Activated CD4-positive, alpha-beta T cell treated with anti-CD3 and anti-CD28 coated beads, Interleukin-2, Interleukin-6, amounts not matched to agents 100 ng/mL and 50 ng/mL, durations not matched to agents 16 hours and 8 hours (primary cell): ENCODE measurements at regions not wholly inside any gene's neighbourhood (a gene's known extent, or its start where the extent isn't known, plus 50 kb on each side); places are given as distances from the start of the nearest gene placed in this dataset.
"Not testable (repeated sequence)": the region's sequence is repeated elsewhere in the genome, so short reads cannot be mapped to it uniquely, and the experiment has no call there.

Experiments
- DNase-seq: peaks from one replicate; pipeline ENCODE4 v3.0.0-alpha.2; 2020

DNA sequence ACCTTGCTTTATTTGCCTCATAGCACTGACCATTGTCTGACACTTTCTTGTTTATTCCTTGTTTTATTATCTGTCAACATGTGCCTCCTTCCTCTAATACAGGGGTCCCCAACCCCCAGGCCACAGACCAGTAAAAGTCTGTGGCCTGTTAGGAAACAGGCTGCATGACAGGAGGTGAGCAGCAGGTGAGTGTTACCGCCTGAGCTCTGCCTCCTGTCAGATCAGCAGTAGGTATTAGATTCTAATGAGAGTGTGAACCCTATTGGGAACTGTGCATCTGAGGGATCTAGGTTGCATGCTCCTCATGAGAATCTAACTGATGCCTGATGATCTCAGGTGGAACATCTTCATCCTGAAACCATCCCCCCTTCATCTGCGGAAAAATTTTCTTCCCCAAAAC lies 228.0 kb downstream of the HINT1 start:
- DNase-seq = no peak

DNA sequence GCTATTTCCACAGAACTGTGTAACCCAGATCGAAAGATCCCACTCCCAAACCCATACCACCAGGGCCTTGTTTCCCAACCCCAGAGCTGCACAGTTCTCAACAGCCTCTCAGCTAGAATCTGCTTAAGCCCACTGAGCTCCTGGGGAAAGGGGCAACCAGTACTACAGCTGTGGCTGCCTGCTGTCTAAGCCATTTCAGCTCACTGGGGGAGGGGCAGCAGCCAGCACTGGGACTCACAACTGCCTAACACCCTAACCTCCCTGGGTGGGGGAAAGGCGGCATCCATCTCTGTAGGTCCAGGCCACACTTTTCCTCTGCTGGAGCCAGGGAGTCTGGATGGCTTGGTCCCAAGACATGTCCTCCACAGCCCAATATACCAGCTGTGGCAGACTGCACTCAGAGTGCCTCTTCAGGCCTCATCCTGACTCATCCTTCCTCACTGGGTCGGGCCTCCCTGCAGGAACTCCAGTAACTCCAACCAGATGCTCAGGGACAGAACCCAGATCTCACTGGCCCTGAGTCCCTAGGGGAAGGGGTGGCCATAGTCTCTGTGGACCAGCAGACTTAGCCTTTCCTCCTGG lies 241.4 kb downstream of the HINT1 start:
- no peak for DNase-seq

DNA sequence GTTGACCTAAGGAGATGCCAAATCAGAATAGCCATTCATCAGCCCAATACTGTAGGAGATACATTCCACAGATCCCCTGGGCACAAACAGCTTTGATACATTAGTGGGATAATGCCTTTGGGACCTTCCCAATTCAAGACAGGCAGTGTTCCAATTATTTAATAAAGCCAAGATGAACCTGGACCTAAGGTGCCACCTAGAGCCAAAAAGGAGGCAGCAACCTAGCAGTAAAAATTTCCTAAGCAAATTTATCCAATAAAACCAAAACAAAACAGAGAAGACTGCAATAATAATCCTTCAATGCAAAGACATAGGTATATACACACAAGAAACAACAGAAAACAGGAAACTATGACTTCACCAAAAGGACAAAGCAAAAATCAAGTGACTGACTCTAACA lies 253.0 kb downstream of the HINT1 start:
- DNase-seq = no peak

DNA sequence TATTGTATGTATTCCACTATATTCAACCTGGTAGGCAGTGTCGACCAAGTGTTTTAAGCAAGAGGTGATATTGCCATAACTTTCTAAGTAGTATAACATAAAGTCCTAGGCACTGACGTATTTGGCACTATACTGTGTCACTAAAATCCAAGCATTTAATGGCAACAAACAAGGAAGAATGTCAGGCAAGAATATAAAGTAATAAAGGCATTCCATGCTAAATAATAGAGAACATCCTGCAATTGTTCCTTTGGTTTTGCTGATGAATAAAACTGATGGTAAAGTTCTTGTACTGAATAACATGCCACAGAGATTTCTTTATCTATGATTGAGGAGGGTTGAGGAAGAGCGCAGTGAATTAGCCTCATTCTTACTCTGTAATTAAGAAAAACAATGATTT lies 256.9 kb downstream of the HINT1 start:
- DNase-seq = no peak

DNA sequence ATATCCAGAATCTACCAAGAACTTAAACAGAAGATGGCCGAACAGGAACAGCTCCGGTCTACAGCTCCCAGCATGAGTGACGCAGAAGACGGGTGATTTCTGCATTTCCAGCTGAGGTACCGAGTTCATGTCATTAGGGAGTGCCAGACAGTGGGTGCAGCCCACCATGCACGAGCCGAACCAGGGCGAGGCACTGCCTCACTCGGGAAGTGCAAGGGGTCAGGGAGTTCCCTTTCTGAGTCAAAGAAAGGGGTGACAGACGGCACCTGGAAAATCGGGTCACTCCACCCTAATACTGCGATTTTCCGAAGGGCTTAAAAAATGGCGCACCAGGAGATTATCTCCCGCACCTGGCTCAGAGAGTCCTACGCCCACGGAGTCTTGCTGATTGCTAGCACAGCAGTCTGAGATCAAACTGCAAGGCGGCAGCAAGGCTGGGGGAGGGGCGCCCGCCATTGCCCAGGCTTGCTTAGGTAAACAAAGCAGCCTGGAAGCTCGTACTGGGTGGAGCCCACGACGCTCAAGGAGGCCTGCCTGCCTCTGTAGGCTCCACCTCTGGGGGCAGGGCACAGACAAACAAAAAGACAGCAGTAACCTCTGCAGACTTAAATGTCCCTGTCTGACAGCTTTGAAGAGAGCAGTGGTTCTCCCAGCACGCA lies 267.4 kb downstream of the HINT1 start:
- not testable (repeated sequence) for DNase-seq

DNA sequence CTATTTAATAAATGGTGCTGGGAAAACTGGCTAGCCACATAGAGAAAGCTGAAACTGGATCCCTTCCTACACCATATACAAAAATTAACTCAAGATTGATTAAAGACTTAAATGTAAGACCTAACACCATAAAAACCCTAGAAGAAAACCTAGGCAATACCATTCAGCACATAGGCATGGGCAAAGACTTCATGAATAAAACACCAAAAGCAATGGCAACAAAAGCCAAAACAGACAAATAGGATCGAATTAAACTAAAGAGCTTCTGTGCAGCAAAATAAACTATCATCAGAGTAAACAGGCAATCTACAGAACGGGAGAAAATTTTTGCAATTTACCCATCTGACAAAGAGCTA lies 267.9 kb downstream of the HINT1 start:
- not testable (repeated sequence) for DNase-seq

DNA sequence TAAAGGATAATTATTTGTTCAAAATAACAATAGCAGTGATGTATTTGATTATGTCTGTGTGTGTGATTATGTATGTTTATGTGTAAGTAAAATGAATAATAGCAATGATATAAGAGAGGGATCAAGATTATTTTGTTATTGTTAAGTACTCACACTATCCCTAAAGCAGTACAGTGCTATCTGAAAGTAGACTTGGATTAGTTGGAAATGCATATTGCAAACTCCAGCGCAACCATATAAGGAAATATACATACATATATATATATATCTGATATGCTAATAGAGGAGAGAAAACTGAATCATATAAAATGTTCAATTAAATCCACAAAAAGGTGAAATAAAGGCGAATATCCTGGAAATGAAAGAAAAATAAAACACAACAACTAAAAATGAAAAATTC lies 268.4 kb downstream of the HINT1 start:
- no peak for DNase-seq

DNA sequence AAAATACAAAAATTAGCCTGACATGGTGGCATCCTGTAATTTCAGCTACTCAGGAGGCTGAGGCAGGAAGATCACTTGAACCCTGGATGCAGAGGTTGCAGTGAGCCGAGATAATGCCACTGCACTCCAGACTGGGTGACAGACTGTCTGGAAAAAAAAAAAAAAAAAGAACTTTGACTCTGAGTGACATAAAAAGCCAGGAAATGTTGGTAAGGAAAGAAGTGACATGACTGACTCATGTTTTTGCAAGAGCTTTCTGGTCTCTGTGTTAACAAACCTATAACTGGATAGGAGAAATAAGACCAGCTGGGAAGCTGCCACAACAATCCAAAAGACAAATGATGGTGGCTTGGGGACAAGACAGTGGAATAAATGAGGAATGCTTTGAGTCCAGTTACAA lies 272.1 kb downstream of the HINT1 start:
- no peak for DNase-seq

DNA sequence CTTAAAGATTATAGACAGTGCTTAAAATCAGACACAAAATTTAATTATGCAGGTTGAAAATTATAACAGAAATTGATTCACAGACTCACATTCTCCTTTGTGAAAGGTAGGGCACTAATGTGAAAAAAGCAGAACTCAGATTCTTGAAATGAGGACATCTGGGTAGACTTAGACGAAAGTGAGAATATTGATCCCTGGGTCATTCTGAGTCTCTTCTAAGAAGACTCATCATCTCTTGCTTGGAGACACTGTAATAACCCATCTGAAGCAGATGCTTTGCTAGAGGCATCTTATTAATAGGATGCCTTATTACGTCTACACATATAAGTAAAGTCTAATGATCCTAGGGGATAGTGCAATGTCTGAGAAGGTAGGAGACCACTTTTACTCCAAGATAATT lies 274.4 kb downstream of the HINT1 start:
- no peak for DNase-seq

DNA sequence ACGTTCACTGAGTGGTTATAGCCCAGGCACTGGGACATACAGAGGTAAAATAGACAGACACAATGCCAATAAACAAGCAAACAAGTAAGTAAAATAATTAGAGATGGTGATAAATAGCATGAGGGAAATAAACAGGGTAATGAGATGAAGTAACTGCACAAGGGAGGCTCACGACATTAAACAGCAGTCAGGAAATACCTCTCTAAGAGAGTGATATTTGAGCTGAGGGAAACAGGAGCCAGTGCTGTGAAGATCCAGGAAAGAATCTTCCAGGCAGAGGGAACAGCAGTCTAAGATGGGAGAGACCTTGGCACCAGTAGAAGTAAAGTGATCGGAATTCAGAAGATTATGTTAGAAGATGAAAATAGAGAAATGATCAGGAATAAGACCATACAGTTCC lies 279.4 kb downstream of the HINT1 start:
- DNase-seq = no peak

DNA sequence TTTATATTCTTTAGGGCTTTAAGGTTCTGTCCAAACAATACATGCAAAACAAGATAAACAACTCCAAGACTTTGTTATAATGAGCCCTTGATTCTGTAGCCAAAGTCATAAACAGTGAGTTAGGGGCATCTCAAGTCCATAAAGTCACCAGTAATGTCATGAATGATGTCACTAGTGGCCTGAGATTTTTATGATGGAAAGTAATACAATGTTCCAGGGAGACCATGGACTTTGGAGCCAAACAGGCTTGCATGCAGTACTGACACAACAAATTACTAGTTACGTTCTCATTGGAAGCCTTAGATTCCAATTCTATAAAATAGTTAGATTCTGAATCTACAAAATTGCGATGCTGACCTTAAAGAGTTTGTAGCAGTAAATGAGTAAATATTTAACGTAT lies 280.0 kb downstream of the HINT1 start:
- DNase-seq = no peak

DNA sequence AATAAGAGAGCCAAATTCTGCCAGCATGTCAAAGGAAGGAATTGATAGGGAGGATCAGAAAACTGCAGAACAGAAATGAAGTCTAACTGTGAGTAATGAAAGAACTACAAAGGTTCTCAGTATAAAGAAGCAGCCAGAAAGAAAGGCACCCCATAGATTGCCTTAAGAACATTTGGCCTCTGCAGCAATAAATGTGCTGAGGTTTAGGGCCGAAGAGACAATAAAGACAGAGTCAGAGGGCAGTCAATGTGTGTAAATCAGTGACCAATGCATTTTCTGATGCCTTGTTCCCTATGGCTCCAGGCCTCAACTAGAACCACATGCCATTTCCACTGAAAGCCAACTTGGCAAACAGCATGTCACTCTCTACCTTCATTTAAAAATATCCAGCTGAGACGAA lies 281.0 kb downstream of the HINT1 start:
- no peak for DNase-seq

DNA sequence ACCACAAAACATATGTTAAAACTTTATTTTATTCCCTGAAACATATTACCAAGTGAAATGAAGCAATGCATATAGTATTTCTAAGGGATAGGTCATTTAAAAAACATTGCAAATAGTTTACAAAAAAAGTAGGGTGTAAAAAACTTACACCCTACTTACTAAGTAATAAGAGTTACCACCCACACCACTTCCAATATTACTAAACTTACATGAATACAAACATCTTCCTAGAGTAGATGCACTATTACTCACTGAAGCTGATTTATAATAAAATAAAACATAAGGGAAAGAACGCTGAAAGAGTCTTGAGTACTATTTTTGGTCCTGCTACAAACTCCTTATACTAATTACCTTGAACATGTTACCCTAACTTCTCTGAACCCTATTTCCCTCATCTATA lies 289.4 kb downstream of the HINT1 start:
- DNase-seq = no peak

DNA sequence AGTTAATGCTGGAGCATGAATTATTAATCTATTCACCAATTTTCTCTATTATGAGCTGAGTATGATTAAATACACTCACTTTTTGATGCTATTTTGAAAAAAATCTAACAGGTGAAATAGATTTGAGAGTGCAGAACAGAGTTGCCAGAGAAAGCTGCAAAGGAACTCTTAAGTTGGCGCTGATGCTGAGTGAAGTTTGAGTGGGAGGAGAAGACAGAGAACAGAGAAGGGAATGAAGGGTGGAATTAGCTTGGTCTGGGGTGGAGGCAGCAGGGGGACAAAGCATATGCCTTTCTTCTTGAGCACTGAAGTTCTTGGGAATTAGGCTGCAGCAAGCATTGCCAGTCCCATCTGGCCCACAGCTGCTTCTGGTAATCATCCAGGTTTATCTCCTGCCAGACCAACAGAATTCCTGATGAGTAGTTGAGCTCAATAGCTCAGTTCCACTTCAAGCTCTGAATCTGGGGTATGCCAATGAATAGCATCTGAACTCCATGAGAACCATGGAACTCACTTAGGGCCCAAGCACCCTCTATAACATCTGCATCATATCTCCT lies 290.1 kb downstream of the HINT1 start:
- DNase-seq = no peak

DNA sequence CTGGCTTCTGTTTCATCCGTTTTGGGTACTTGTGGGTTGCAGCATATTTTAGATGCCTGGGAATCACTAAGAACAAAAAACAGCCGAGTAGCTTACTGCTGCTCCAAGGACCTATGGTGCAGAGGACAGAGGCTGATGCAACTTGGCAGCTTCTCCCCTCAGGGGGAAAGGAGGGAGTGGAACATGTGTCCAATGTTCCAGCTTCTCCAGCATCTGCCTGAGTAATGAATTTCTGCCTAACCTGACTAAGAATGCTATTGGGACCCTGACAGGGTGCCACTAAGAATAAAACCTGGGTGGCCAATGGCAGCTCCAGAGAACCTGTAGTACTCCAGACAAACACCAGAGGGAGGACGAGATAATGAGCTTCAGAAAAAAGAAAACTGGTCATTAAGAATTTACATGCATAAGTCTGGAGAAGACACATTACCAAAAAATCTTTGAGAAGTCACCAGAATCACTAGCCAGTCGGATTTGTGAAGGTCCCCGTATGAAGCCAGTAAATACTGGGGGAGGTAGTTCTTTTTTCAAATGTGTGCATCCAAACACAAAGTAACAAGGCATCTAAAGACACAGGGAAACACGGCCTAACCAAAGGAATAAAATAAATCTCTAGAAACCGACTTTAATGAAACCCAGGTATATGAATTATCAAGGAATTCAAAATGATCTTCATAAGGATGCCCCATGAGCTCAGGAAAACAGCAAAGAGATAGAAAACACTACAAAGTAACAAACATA lies 293.5 kb downstream of the HINT1 start:
- peak; percentile 49 for DNase-seq

DNA sequence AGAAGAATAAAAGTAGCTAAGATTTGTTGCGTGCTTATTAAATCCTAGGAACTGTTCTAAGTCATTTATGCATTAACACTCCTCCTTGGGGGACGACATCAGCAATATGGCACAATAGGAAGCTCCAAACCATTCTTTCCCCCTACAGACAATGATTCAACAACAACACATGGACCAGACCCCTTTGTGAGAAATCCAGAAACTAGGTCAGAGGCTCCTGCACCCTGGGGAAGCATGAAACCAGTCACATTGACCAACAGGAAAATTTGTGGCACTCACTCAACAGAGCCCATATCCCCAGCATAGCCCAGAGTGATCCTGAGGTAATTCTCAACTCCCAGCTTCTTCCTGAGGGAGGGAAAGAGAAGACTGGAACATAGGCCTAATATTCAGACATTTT lies 294.4 kb downstream of the HINT1 start:
- DNase-seq = no peak

DNA sequence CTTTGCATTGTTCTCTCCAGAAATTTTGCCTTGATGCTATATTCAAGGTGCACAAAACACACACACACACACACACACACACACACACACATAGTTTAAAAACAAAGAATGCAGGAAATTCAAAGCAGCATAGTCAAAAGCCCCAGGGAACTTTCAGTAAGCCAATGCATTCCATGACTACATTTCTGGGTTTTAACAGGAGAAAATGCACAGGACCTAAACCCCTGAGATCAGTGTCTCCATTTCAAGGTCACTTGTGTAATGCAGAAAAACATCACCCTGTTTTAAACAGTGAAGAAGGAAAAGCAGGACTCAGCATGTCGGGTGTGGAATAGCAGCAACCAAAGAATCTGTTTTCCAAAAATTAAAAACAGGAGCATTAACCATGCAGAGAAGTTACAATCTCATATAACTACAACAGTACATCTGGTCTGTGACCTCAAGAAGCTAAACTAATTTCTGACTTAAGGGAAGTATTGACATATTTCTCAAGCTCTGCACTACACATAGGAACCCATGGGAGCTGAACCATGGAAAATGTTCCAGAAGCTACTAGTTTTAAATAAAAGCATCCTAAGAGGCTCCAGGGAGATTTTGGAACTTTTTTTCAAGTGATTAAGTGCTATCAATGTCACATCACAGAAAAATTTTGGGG lies 296.7 kb downstream of the HINT1 start:
- no peak for DNase-seq

DNA sequence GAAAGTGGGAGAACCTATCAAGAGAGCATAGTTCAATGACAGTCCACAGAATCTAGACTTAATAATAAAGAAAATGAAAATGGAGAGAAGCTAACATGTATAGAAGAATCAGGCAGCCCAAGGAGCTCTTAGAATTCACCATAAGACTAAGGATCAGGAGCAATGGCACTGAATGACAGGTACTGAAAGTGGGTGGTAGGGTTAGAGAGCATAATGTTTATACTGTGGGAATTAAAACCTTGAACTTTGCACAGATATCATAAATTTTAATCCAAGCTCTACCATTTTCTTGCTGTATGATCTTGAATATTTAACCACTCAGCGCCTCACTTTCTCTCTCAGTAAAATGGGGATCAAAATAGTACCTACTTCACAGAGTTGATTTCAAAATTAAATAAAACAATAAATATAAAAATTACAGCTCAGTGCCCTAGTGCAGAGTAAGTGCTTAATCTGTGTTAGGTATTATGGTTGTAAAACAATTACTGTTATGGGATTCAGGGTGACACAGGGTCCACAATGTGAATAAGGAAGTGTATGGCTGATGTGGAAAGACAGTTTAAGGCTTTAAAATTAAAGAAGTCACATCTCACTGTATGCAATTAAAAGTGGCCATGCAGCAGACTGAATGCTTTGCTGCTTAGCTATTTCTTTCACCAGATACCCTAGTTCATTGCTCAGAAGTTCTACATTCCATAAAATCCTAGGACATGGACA lies 319.8 kb downstream of the HINT1 start:
- no peak for DNase-seq

DNA sequence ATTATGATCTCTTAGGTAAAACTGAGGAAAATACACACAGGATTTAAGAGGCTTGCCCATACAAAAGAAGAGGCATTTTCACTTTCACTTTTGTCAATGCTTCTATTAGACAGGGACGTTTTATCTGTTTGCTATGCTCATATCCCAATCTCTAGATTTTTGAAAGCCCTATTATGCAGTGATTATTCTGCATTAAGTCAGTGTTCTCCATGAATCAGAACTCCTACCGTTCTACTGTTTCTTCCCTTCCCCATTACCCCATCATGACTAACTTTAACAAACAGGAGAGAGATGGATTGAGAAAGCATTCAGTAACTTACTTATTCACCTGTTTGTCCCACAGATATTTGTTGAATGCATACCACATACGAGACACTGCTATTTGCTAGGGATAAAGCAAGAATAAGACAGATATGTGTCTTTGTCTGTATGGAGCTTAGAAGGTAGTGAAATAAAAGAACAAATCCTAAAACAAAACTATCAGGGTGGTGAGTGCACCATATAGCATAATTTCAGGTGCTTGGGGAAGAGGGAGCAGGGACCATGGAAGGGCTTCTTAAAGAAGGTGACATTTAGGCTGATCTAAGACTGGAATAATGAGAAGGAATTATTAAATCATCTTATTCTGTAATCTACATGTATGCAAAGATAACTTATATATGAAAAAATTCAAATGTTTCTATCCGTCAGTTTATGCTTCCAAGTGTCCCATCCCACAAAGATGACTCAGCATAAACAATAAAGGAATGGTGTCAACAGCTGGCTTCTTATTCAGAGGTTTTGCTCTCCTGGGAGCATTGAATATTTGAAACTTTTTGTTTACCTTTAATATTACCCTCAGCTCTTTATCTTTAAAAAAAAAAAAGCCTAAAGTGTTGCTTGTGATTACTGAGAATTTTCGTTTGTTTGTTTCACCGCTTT lies 328.1 kb downstream of the HINT1 start:
- DNase-seq = no peak

DNA sequence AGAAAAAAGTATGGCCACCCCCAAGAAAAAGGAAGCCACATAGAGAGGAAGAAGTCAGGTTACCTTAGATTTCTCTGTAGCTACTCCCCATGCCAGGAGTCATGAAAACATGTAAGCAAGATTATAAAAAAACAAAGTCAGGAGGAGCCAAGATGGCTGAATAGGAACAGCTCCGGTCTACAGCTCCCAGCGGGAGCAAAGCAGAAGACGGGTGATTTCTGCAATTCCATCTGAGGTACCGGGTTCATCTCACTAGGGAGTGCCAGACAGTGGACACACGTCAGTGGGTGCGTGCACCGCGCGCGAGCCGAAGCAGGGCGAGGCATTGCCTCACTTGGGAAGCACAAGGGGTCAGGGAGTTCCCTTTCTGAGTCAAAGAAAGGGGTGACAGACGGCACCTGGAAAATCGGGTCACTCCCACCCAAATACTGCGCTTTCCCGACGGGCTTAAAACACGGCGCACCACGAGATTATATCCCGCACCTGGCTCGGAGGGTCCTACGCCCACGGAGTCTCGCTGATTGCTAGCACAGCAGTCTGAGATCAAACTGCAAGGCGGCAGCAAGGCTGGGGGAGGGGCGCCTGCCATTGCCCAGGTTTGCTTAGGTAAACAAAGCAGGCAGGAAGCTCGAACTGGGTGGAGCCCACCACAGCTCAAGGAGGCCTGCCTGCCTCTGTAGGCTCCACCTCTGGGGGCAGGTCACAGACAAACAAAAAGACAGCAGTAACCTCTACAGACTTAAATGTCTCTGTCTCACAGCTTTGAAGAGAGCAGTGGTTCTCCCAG lies 347.3 kb downstream of the HINT1 start:
- not testable (repeated sequence) for DNase-seq

DNA sequence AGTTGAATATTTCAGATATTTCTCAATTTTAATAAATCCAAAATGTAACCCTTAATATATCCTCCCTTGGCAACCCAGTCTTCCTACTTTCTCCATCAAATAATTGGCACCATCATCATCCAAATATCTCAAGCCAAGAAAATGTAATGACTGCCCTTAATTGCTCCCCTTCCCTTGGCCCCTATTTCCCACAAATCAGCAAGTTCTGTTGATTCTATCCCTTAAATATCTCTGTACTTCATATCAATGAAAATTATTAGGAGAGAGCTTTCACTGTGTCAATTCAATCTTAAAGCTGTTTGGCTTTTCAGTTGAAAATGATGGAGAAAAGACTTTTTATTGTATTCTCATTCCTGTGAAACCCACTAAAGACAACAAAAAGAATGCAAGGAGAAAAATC lies 349.8 kb downstream of the HINT1 start:
- no peak for DNase-seq
